ENCODE measurements at regions not wholly inside any gene's neighbourhood (a gene's known extent, or its start where the extent isn't known, plus 50 kb on each side); places are given as distances from the start of the nearest gene placed in this dataset.

GRCh38 chr1:219085082-219085481, 88.6 kb upstream of the LYPLAL1 start:
- TF ChIP-seq, protein P1, sequence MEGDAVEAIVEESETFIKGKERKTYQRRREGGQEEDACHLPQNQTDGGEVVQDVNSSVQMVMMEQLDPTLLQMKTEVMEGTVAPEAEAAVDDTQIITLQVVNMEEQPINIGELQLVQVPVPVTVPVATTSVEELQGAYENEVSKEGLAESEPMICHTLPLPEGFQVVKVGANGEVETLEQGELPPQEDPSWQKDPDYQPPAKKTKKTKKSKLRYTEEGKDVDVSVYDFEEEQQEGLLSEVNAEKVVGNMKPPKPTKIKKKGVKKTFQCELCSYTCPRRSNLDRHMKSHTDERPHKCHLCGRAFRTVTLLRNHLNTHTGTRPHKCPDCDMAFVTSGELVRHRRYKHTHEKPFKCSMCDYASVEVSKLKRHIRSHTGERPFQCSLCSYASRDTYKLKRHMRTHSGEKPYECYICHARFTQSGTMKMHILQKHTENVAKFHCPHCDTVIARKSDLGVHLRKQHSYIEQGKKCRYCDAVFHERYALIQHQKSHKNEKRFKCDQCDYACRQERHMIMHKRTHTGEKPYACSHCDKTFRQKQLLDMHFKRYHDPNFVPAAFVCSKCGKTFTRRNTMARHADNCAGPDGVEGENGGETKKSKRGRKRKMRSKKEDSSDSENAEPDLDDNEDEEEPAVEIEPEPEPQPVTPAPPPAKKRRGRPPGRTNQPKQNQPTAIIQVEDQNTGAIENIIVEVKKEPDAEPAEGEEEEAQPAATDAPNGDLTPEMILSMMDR (IDR thresholded peaks at IDR 0.05), result no peak
- TF ChIP-seq EP300 (IDR thresholded peaks at IDR 0.05), result no peak

Data from ovary (tissue), 3 donors.